GM21576 (cell line): ENCODE measurements at regions not wholly inside any gene's neighbourhood (a gene's known extent, or its start where the extent isn't known, plus 50 kb on each side); places are given as distances from the start of the nearest gene placed in this dataset.
"Not testable (repeated sequence)": the region's sequence is repeated elsewhere in the genome, so short reads cannot be mapped to it uniquely, and the experiment has no call there.

Source experiments
- ATAC-seq: cut with Tn5 transposase; IDR thresholded peaks from one replicate; pipeline ENCODE4 v1.9.1; 2021; ENCODE audit warnings: mild to moderate bottlenecking, moderate library complexity; ENCODE audit not compliant: unreplicated experiment

- no peak for ATAC-seq
Measured at GRCh38 chr18:58805467-58806187, 59.0 kb upstream of the ZNF532 start.

- peak; percentile 87 for ATAC-seq
Measured at GRCh38 chr18:58806826-58807714, 57.6 kb upstream of the ZNF532 start.

GRCh38 chr18:58807766-58808165 is 56.9 kb upstream of the ZNF532 start:
- no peak for ATAC-seq

- no peak for ATAC-seq
Measured at GRCh38 chr18:58808349-58808748, 56.3 kb upstream of the ZNF532 start.

GRCh38 chr18:58811859-58812258 is 52.8 kb upstream of the ZNF532 start:
- ATAC-seq, result not testable (repeated sequence)

- ATAC-seq, result no peak
Measured at GRCh38 chr18:58813105-58813504, 51.6 kb upstream of the ZNF532 start.

- ATAC-seq, result no peak
Measured at GRCh38 chr18:58813561-58814225, 51.0 kb upstream of the ZNF532 start.

- ATAC-seq, result no peak
Measured at GRCh38 chr18:58814317-58814716, 50.4 kb upstream of the ZNF532 start.
